OCI-LY3 (cell line): ENCODE measurements at regions not wholly inside any gene's neighbourhood (a gene's known extent, or its start where the extent isn't known, plus 50 kb on each side); places are given as distances from the start of the nearest gene placed in this dataset.

ENCODE experiments used
- H2AFZ ChIP-seq: fragments of 200-600, 300-600 bp; shearing (Covaris generic); 2 replicates; pipeline ENCODE4 v1.6.0; 2014; ENCODE audit warnings: antibody characterized with exemption, low read depth, low read length
- H3K27ac ChIP-seq: fragments of 200-600, 300-600 bp; sonication (generic); 2 replicates; pipeline ENCODE4 v1.5.1; 2014; ENCODE audit warnings: mild to moderate bottlenecking, low read length, moderate library complexity, mixed read lengths
- H3K27me3 ChIP-seq: fragments of 200-600, 300-600 bp; sonication (generic); 2 replicates; pipeline ENCODE4 v1.6.1; 2014; ENCODE audit warnings: low read depth, low read length, mixed read lengths
- H3K36me3 ChIP-seq: fragments of 200-600, 300-600 bp; sonication (generic); replicated peaks from 2 replicates; pipeline ENCODE3; 2014; ENCODE audit warnings: low read depth, low read length, mixed read lengths
- H3K4me1 ChIP-seq: fragments of 300-600, 200-600 bp; sonication (generic); 2 replicates; pipeline ENCODE4 v1.6.1; 2014; ENCODE audit warnings: low read length, mixed read lengths
- H3K4me2 ChIP-seq: fragments of 200-600, 300-600 bp; sonication (generic); 2 replicates; pipeline ENCODE4 v1.6.1; 2014; ENCODE audit warnings: low read length, mixed read lengths
- H3K4me3 ChIP-seq: fragments of 300-600, 200-600 bp; sonication (generic); 2 replicates; pipeline ENCODE4 v1.5.1; 2014; ENCODE audit warnings: antibody characterized with exemption, mild to moderate bottlenecking, low read length, moderate library complexity
- H3K79me2 ChIP-seq: fragments of 300-600, 200-600 bp; shearing (Covaris generic); 2 replicates; pipeline ENCODE4 v1.6.1; 2014; ENCODE audit warnings: mild to moderate bottlenecking, low read length, mixed read lengths
- H3K9ac ChIP-seq: fragments of 300-600, 200-600 bp; shearing (Covaris generic); 2 replicates; pipeline ENCODE4 v1.6.0; 2014; ENCODE audit warnings: mild to moderate bottlenecking, low read length, moderate library complexity
- H3K9me3 ChIP-seq: fragments of 200-600, 300-600 bp; shearing (Covaris generic); 2 replicates; pipeline ENCODE4 v1.6.1; 2014; ENCODE audit warnings: low read length, mixed read lengths; ENCODE audit not compliant: insufficient read depth
- H4K20me1 ChIP-seq: fragments of 200-600, 300-600 bp; sonication (generic); 2 replicates; pipeline ENCODE4 v1.6.1; 2016; ENCODE audit warnings: low read length, mixed read lengths; ENCODE audit not compliant: insufficient read depth
- EZH2phosphoT487 ChIP-seq: fragments of 200-600 bp; shearing (Covaris generic); IDR thresholded peaks from 2 replicates; pipeline ENCODE4 v1.6.1; 2018; ENCODE audit warnings: antibody characterized with exemption, mixed run types, low read depth
- TF ChIP-seq, protein P1 (sequence below): fragments of 200-600, 300-600 bp; sonication (generic); IDR thresholded peaks from 2 replicates; pipeline ENCODE4 v1.5.1; 2014; ENCODE audit warnings: antibody characterized with exemption, low read length, low read depth

GRCh38 chr2:16126517-16127275, 186.3 kb downstream of the MYCN start:
- Histone ChIP-seq H3K9me3 (no peaks in the 10 kb centered on the region), H3K4me2 (no peak overlapping the region), H3K27me3 (no peaks in the 10 kb centered on the region), H2AFZ (no peak overlapping the region), H3K36me3 (no peaks in the 10 kb centered on the region), H3K27ac (no peak overlapping the region), H3K4me1 (no peaks in the 10 kb centered on the region), H3K4me3 (no peak overlapping the region), H4K20me1 (no peaks in the 10 kb centered on the region), H3K79me2 (no peaks in the 10 kb centered on the region), H3K9ac (no peak overlapping the region)
- no peak for TF ChIP-seq EZH2phosphoT487
- TF ChIP-seq, protein P1, sequence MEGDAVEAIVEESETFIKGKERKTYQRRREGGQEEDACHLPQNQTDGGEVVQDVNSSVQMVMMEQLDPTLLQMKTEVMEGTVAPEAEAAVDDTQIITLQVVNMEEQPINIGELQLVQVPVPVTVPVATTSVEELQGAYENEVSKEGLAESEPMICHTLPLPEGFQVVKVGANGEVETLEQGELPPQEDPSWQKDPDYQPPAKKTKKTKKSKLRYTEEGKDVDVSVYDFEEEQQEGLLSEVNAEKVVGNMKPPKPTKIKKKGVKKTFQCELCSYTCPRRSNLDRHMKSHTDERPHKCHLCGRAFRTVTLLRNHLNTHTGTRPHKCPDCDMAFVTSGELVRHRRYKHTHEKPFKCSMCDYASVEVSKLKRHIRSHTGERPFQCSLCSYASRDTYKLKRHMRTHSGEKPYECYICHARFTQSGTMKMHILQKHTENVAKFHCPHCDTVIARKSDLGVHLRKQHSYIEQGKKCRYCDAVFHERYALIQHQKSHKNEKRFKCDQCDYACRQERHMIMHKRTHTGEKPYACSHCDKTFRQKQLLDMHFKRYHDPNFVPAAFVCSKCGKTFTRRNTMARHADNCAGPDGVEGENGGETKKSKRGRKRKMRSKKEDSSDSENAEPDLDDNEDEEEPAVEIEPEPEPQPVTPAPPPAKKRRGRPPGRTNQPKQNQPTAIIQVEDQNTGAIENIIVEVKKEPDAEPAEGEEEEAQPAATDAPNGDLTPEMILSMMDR = no peak

DNA sequence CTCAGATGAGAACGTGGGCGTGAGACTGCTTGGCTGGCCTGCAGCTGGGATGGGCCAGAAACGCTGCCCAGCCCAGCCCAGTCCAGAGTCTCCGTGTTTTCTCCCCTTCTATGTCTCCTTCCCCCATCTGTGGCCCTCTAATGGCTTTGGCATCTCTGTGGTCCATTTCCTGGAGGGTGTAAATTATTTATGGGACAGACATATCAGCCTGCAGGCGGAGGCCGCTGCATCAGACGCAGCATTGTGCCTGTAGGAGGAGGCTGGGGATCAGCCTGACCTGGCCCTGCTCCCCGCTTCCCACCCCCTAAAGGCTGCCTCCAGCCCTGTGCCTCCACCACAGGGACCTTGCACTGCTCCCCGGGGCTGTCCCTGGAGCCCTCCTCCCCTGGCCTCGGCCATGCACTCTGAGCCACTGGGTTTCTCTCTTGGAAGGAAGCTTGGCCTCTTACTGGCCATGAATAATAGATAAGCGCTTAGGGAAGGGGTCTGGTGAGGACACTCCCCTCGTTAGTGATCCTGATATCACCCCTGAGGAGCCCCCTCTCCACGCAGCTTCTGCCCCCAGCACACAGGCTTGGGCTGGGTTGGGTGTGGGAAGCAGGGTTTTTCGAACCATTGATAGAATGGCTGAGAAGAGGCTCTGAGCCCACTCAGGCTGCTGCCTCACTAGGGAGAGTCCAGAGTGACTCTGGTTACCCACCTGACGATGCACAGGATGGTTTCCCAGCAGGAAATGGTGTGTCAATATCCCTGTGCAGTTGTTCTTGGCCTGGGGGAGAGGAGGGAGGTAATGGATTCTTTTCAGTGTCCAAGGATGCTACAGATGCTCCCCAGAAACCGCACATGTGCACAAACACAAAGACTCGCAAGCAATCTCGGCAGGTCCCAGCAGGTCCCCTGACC, 185.5 kb downstream of the MYCN start:
- Histone ChIP-seq H3K27ac (no peak overlapping the region), H3K4me1 (no peaks in the 10 kb centered on the region), H2AFZ (no peak overlapping the region), H3K9me3 (no peaks in the 10 kb centered on the region), H3K4me2 (no peak overlapping the region), H3K4me3 (no peak overlapping the region), H3K36me3 (no peaks in the 10 kb centered on the region), H3K9ac (no peak overlapping the region), H4K20me1 (no peaks in the 10 kb centered on the region), H3K27me3 (no peaks in the 10 kb centered on the region), H3K79me2 (no peaks in the 10 kb centered on the region)
- TF ChIP-seq EZH2phosphoT487 = no peak
- TF ChIP-seq, protein P1 = no peak

GRCh38 chr2:16124881-16125613, 184.7 kb downstream of the MYCN start:
- H3K4me1 ChIP-seq = no peaks in the 10 kb centered on the region
- no peaks in the 10 kb centered on the region for H3K36me3 ChIP-seq
- H4K20me1 ChIP-seq = no peaks in the 10 kb centered on the region
- H3K4me2 ChIP-seq = no peak overlapping the region
- no peaks in the 10 kb centered on the region for H3K79me2 ChIP-seq
- no peak overlapping the region for H3K4me3 ChIP-seq
- TF ChIP-seq EZH2phosphoT487 = no peak
- TF ChIP-seq, protein P1 = no peak
- no peak overlapping the region for H3K27ac ChIP-seq
- no peaks in the 10 kb centered on the region for H3K27me3 ChIP-seq
- no peak overlapping the region for H2AFZ ChIP-seq
- no peak overlapping the region for H3K9ac ChIP-seq
- H3K9me3 ChIP-seq = no peaks in the 10 kb centered on the region
